Adrenal gland (tissue), 5 donors: ENCODE measurements at regions not wholly inside any gene's neighbourhood (a gene's known extent, or its start where the extent isn't known, plus 50 kb on each side); places are given as distances from the start of the nearest gene placed in this dataset.

Experiments used
- POLR2A ChIP-seq, 2 donors: fragments of 450-650 bp; IDR thresholded peaks; one replicate each; pipeline ENCODE4 v1.6.1; 2017; ENCODE audit warnings: antibody characterized with exemption in 2 of 2, mild to moderate bottlenecking in 2 of 2, moderate library complexity in 1 of 2
- TF ChIP-seq, protein P1 (sequence below), 6 experiments: fragments of 450-650 bp in 4 of 6; fragments of 200-600 bp in 2 of 6; sonication (generic) in 1 of 6; IDR thresholded peaks; 1 replicate in 5 of 6; 2 replicates in 1 of 6; pipeline versions ENCODE4 v1.5.1 to v1.8.0; 2016 to 2021; ENCODE audit warnings: antibody characterized with exemption in 6 of 6, mild to moderate bottlenecking in 2 of 6, moderate library complexity in 1 of 6
- donor health status: DM: no; HTN: no; CAD: no.

DNA sequence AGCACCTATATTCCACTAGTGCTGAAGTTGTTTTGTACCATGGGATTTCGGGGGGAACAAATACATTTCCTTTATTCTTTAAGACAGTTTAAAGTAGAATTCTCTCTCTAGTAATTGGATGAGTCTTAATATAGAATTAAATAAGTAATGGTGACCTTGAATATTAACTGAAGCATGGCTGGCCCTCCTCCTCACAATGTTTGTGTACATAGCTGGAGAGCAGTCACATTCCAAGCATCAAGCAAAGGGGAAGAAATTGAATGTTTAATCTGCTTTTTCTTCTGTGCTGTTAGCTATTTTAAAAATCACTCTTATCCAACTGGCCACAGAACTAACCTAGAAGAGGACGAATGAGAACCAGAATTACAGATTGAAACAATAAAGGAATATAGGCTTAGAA is 906.9 kb downstream of the CCSER2 start:
- TF ChIP-seq, protein P1, sequence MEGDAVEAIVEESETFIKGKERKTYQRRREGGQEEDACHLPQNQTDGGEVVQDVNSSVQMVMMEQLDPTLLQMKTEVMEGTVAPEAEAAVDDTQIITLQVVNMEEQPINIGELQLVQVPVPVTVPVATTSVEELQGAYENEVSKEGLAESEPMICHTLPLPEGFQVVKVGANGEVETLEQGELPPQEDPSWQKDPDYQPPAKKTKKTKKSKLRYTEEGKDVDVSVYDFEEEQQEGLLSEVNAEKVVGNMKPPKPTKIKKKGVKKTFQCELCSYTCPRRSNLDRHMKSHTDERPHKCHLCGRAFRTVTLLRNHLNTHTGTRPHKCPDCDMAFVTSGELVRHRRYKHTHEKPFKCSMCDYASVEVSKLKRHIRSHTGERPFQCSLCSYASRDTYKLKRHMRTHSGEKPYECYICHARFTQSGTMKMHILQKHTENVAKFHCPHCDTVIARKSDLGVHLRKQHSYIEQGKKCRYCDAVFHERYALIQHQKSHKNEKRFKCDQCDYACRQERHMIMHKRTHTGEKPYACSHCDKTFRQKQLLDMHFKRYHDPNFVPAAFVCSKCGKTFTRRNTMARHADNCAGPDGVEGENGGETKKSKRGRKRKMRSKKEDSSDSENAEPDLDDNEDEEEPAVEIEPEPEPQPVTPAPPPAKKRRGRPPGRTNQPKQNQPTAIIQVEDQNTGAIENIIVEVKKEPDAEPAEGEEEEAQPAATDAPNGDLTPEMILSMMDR (IDR thresholded peaks at IDR 0.05): no peak
- no peak for TF ChIP-seq POLR2A (IDR thresholded peaks at IDR 0.05)
